ENCODE measurements at regions not wholly inside any gene's neighbourhood (a gene's known extent, or its start where the extent isn't known, plus 50 kb on each side); places are given as distances from the start of the nearest gene placed in this dataset.
A peak's percentile ranks its signal among the peaks of the same experiment; 100 is the strongest.

GRCh38 chr3:197458179-197458707 is 97.5 kb downstream of the BDH1 start:
- peak in 4 of 6 experiments; percentile 19 to 78 (median 72) for TF ChIP-seq CTCF (IDR thresholded peaks at IDR 0.05)
- TF ChIP-seq POLR2A (IDR thresholded peaks at IDR 0.05), result no peak
